K562 (cell line): ENCODE measurements at regions not wholly inside any gene's neighbourhood (a gene's known extent, or its start where the extent isn't known, plus 50 kb on each side); places are given as distances from the start of the nearest gene placed in this dataset.

Experiments
- ATAC-seq: fragments of 200-7000 bp; cut with Tn5 transposase; 3 replicates; pipeline ENCODE4 v1.9.1; 2020; ENCODE audit warnings: moderate library complexity
- BruUV-seq: library from RNA; stranded (reverse); fragments of 400-500 nt; replicated peaks from 2 replicates; lab custom pipeline; 2021; lab: Mats Ljungman, UMichigan
- CTCF ChIA-PET: fragments of 300-600 bp; formaldehyde crosslinking; extraction: SDS; loops from one replicate; lab custom pipeline; 2021; ENCODE audit warnings: low intra/inter-chr PET ratio; lab: Yijun Ruan, JAX
- POLR2A ChIA-PET: fragments of 300-600, 350-650 bp; sonication (Branson Sonifier 250); formaldehyde crosslinking; extraction: SDS; loops from one replicate; lab custom pipeline; 2021; ENCODE audit warnings: antibody characterized with exemption, inconsistent platforms; lab: Yijun Ruan, JAX
- DNase-seq, 4 experiments: peaks; one replicate each; pipeline versions ENCODE4 v3.0.0 to v3.0.0-alpha.2; 2011 to 2018; ENCODE audit warnings: low spot score in 3 of 4, mixed read lengths in 3 of 4; ENCODE audit errors: extremely low read depth in 1 of 4
- FAIRE-seq: peaks from 2 replicates; lab custom pipeline; 2011; peaks lifted over from hg19 to GRCh38; lab: Jason Lieb, UNC
- H2AFZ ChIP-seq: 2 replicates; pipeline ENCODE4 v1.6.0; 2011; ENCODE audit warnings: low read depth, low read length, control low read depth, inconsistent platforms
- H3K27ac ChIP-seq: fragments of 200-600 bp; 3 replicates; pipeline ENCODE4 v1.8.0; 2011; ENCODE audit warnings: low read depth, mild to moderate bottlenecking, control low read depth, inconsistent platforms, low read length, moderate library complexity, mixed read lengths; ENCODE audit errors: extremely low read depth
- H3K27me3 ChIP-seq, 2 experiments: fragments of 300-600 bp in 1 of 2; 2 replicates in 1 of 2; 3 replicates in 1 of 2; pipeline versions ENCODE4 v1.6.0 to v1.8.0; 2011; ENCODE audit warnings: inconsistent platforms in 2 of 2, low read length in 2 of 2, mild to moderate bottlenecking in 1 of 2, mixed read lengths in 1 of 2, moderate library complexity in 1 of 2; ENCODE audit not compliant: control insufficient read depth in 2 of 2, insufficient read depth in 2 of 2
- H3K36me3 ChIP-seq: fragments of 300-600 bp; 3 replicates; pipeline ENCODE4 v1.8.0; 2011; ENCODE audit warnings: mild to moderate bottlenecking, low read length, inconsistent platforms; ENCODE audit not compliant: control insufficient read depth, insufficient read depth
- H3K4me1 ChIP-seq, 2 experiments: fragments of 200-600 bp in 1 of 2; replicated peaks in 1 of 2; 2 replicates in 1 of 2; 3 replicates in 1 of 2; pipeline versions ENCODE4 v1.5.1 to v1.8.0; 2011; ENCODE audit warnings: inconsistent platforms in 2 of 2, low read length in 2 of 2, mild to moderate bottlenecking in 1 of 2, mixed read lengths in 1 of 2, moderate library complexity in 1 of 2; ENCODE audit not compliant: control insufficient read depth in 2 of 2, insufficient read depth in 2 of 2
- H3K4me2 ChIP-seq: 2 replicates; pipeline ENCODE4 v1.6.1; 2011; ENCODE audit warnings: low read length, control low read depth, inconsistent platforms, mixed read lengths; ENCODE audit not compliant: insufficient read depth
- H3K4me3 ChIP-seq: fragments of 200-600 bp; sonication (generic), shearing (Covaris generic); 2 replicates; pipeline ENCODE4 v1.5.1; 2016; ENCODE audit warnings: control low read depth, inconsistent platforms
- H3K79me2 ChIP-seq: fragments of 200-600 bp; 3 replicates; pipeline ENCODE4 v1.8.0; 2011; ENCODE audit warnings: low read length, inconsistent platforms; ENCODE audit not compliant: control insufficient read depth, insufficient read depth
- H3K9ac ChIP-seq, 2 experiments: 2 replicates each; pipeline versions ENCODE4 v1.6.0 to v1.6.1; 2011; ENCODE audit warnings: low read depth in 2 of 2, low read length in 2 of 2, control low read depth in 1 of 2, inconsistent platforms in 1 of 2, mild to moderate bottlenecking in 1 of 2, mixed read lengths in 1 of 2; ENCODE audit not compliant: insufficient read depth in 1 of 2
- H3K9me1 ChIP-seq: one replicate; pipeline ENCODE4 v1.6.0; 2011; ENCODE audit warnings: inconsistent platforms, mild to moderate bottlenecking, low read length, moderate library complexity; ENCODE audit not compliant: control insufficient read depth, insufficient read depth
- H3K9me3 ChIP-seq: replicated peaks from 2 replicates; pipeline ENCODE4 v1.5.1; 2011; ENCODE audit warnings: low read depth, low read length, inconsistent platforms; ENCODE audit not compliant: control insufficient read depth, insufficient read depth
- H4K20me1 ChIP-seq: replicated peaks from 2 replicates; pipeline ENCODE4 v1.6.1; 2011; ENCODE audit warnings: low read length, inconsistent platforms, mixed read lengths; ENCODE audit not compliant: control insufficient read depth, insufficient read depth
- BCLAF1 ChIP-seq, 2 experiments: fragments of 450-650 bp in 1 of 2; IDR thresholded peaks; 2 replicates each; pipeline ENCODE4 v1.6.1; 2011 to 2017; ENCODE audit warnings: low read depth in 2 of 2, antibody characterized with exemption in 1 of 2, borderline replicate concordance in 1 of 2, low read length in 1 of 2, mild to moderate bottlenecking in 1 of 2, mixed read lengths in 1 of 2; ENCODE audit not compliant: control insufficient read depth in 1 of 2
- COPS2 ChIP-seq: fragments of 450-650 bp; conservative IDR thresholded peaks from 2 replicates; pipeline ENCODE4 v1.6.1; 2016; ENCODE audit warnings: mild to moderate bottlenecking, moderate library complexity
- DNMT1 ChIP-seq: fragments of 450-650 bp; IDR thresholded peaks from 2 replicates; pipeline ENCODE4 v1.6.1; 2016; ENCODE audit warnings: antibody characterized with exemption, mild to moderate bottlenecking
- EP400 ChIP-seq: fragments of 450-650 bp; IDR thresholded peaks from 2 replicates; pipeline ENCODE4 v1.6.1; 2017; ENCODE audit warnings: antibody characterized with exemption, mild to moderate bottlenecking, moderate library complexity
- ETV1 ChIP-seq: fragments of 450-650 bp; conservative IDR thresholded peaks from 2 replicates; pipeline ENCODE4 v1.6.1; 2016; ENCODE audit warnings: missing genetic modification characterization, control low read depth, low read depth, missing compliant biosample characterization
- HNRNPH1 ChIP-seq: fragments of 200-400 bp; formaldehyde crosslinking; optimal IDR thresholded peaks from 2 replicates; pipeline ENCODE3; 2017; ENCODE audit warnings: low read depth, mild to moderate bottlenecking, low read length, moderate library complexity
- MAFK ChIP-seq: IDR thresholded peaks from 2 replicates; pipeline ENCODE4 v1.6.1; 2011; ENCODE audit warnings: low read length, improper control_type of control experiment
- NFXL1 ChIP-seq: fragments of 450-650 bp; formaldehyde crosslinking; IDR thresholded peaks from 2 replicates; pipeline ENCODE4 v1.4.0; 2021; ENCODE audit warnings: mild to moderate bottlenecking
- NONO ChIP-seq, 2 experiments: fragments of 200-400 bp in 1 of 2; fragments of 450-650 bp in 1 of 2; formaldehyde crosslinking in 1 of 2; IDR thresholded peaks; 2 replicates each; pipeline ENCODE4 v1.6.1; 2017; ENCODE audit warnings: low read depth in 2 of 2, mild to moderate bottlenecking in 2 of 2, moderate library complexity in 2 of 2, low read length in 1 of 2
- TAF1 ChIP-seq: IDR thresholded peaks from 2 replicates; pipeline ENCODE4 v1.6.1; 2011; ENCODE audit warnings: mild to moderate bottlenecking, low read length, moderate library complexity; ENCODE audit not compliant: insufficient read depth, control insufficient read depth, severe bottlenecking; ENCODE audit errors: extremely low read depth
- WHSC1 ChIP-seq: IDR thresholded peaks from one replicate; pipeline ENCODE4 v1.6.1; 2012; ENCODE audit warnings: low read length, control low read depth, inconsistent platforms
- ZHX1 ChIP-seq: fragments of 150-350 bp; conservative IDR thresholded peaks from 2 replicates; pipeline ENCODE4 v1.6.1; 2014; ENCODE audit warnings: low read length
- ZNF644 ChIP-seq: fragments of 200-800 bp; sonication (Bioruptor generic); IDR thresholded peaks from 2 replicates; pipeline ENCODE4 v1.6.1; 2016; ENCODE audit warnings: low read depth, missing genetic modification characterization, missing compliant biosample characterization
- ZNF695 ChIP-seq: fragments of 450-650 bp; formaldehyde crosslinking; IDR thresholded peaks from 2 replicates; pipeline ENCODE4 v1.4.0; 2020; ENCODE audit warnings: mild to moderate bottlenecking, moderate library complexity
- ZNF75A ChIP-seq: fragments of 450-650 bp; formaldehyde crosslinking; IDR thresholded peaks from 2 replicates; pipeline ENCODE4 v1.4.0; 2020; ENCODE audit warnings: mild to moderate bottlenecking
- ZNF76 ChIP-seq: fragments of 250-450 bp; sonication (Bioruptor Pico); IDR thresholded peaks from 2 replicates; pipeline ENCODE4 v1.4.0; 2020; ENCODE audit warnings: mild to moderate bottlenecking, moderate library complexity, borderline replicate concordance
- ZNF780A ChIP-seq: fragments of 250-450 bp; sonication (Bioruptor Pico); IDR thresholded peaks from 2 replicates; pipeline ENCODE4 v1.5.0; 2021; ENCODE audit warnings: mild to moderate bottlenecking
- ZNF785 ChIP-seq: fragments of 250-450 bp; sonication (Bioruptor Pico); IDR thresholded peaks from 2 replicates; pipeline ENCODE4 v1.4.0; 2020; ENCODE audit warnings: mild to moderate bottlenecking
- WGBS: fragments of 100-300 bp; shearing (Covaris generic); methylation state at CpG from one replicate; pipeline ENCODE4 v1.1.6; 2016; ENCODE audit warnings: low coverage, mixed read lengths; ENCODE audit not compliant: insufficient coverage; ENCODE audit errors: missing lambda C conversion rate; 5-methylcytosine and 5-hydroxymethylcytosine counted together
- in situ Hi-C: fragments of 300-500 bp; cut with MboI; formaldehyde crosslinking; loops from 4 replicates; pipeline ENCODE4 v1.15.0; 2018; ENCODE audit warnings: inconsistent platforms, mixed read lengths
- intact Hi-C: fragments of 100-400 bp; cut with micrococcal nuclease; formaldehyde crosslinking; loops from 2 replicates; pipeline ENCODE4 v1.14.2; 2022

DNA sequence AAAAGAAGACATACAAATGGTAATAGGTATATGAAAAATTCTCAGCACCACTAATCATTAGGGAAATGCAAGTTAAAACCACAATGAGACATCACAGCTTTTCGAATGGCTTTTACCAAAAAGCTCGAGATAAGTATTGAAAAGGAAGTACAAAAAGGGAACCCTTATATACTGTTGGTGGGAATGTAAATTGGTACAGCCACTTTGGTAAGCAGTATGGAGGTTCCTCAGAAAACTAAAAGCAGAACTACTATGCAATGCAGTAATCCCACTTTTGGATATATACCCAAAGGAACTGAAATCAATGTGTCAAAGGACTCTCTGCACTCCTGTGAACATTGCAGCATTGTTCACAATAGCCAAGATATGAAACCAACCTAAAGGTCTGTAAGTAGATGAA, 107.5 kb upstream of the SPATS2L start:
- no peaks in the 10 kb centered on the region for H3K79me2 ChIP-seq
- DNase-seq, result no peak
- ATAC-seq, result no peak
- no peak for FAIRE-seq
- intact Hi-C loops, result loop anchor here (10.0 kb wide), 1 partner anchor 214 kb away; no protein-coding TSS in a partner anchor
- no peak overlapping the region for H2AFZ ChIP-seq
- no peaks in the 10 kb centered on the region for H3K36me3 ChIP-seq
- no peaks in the 10 kb centered on the region; a peak in 1 of 5 replicates for H3K27me3 ChIP-seq
- H3K4me1 ChIP-seq, result no peaks in the 10 kb centered on the region; a peak in 1 of 5 replicates
- H3K9me3 ChIP-seq, result no peaks in the 10 kb centered on the region
- no peak overlapping the region for H3K4me2 ChIP-seq
- no peak overlapping the region for H3K4me3 ChIP-seq
- WGBS, result 0% methylated on average over 2 of the region's 2 CpGs
- BruUV-seq, result no TSS peak
- H3K9ac ChIP-seq, result no peak overlapping the region
- TF ChIP-seq ZNF75A (CRISPR knock-in tag), result no peak
- no peak for TF ChIP-seq BCLAF1 (IDR thresholded peaks at IDR 0.05; ENCODE audit: borderline replicate concordance in 1 of 2, control insufficient read depth in 1 of 2, low read depth in 2 of 2, low read length in 1 of 2)
- no peak for TF ChIP-seq DNMT1
- TF ChIP-seq WHSC1, result no peak
- no peak for TF ChIP-seq NONO (IDR thresholded peaks at IDR 0.05; ENCODE audit: low read depth in 2 of 2, low read length in 1 of 2)
- TF ChIP-seq ETV1 (tag), result no peak
- TF ChIP-seq MAFK, result no peak
- TF ChIP-seq ZHX1, result no peak
- no peak for TF ChIP-seq ZNF695
- no peak for TF ChIP-seq HNRNPH1
- no peak for TF ChIP-seq ZNF76 (CRISPR knock-in tag)
- no peak for TF ChIP-seq ZNF780A (CRISPR knock-in tag)
- no peak for TF ChIP-seq ZNF644
- TF ChIP-seq COPS2, result no peak
- TF ChIP-seq TAF1, result no peak
- TF ChIP-seq EP400, result no peak
- TF ChIP-seq ZNF785 (CRISPR knock-in tag), result no peak
- TF ChIP-seq NFXL1 (CRISPR knock-in tag), result no peak
- CTCF ChIA-PET, result no interaction called here
- no peak overlapping the region for H3K27ac ChIP-seq
- in situ Hi-C loops, result no loop called here
- POLR2A ChIA-PET, result no interaction called here
- H4K20me1 ChIP-seq, result no peaks in the 10 kb centered on the region
- no peaks in the 10 kb centered on the region for H3K9me1 ChIP-seq
